NB4 (cell line): ENCODE measurements at regions not wholly inside any gene's neighbourhood (a gene's known extent, or its start where the extent isn't known, plus 50 kb on each side); places are given as distances from the start of the nearest gene placed in this dataset.

Experiments used
- CTCF ChIP-seq: IDR thresholded peaks from one replicate; pipeline ENCODE4 v1.5.1; 2012; ENCODE audit warnings: low read depth, low read length
- MAX ChIP-seq: IDR thresholded peaks from 2 replicates; pipeline ENCODE4 v1.6.1; 2011; ENCODE audit warnings: low read depth, low read length
- MYC ChIP-seq: IDR thresholded peaks from 2 replicates; pipeline ENCODE4 v1.6.1; 2011; ENCODE audit warnings: low read depth, low read length
- POLR2A ChIP-seq: IDR thresholded peaks from 2 replicates; pipeline ENCODE4 v1.6.1; 2011; ENCODE audit warnings: mild to moderate bottlenecking; ENCODE audit not compliant: insufficient read length; ENCODE audit errors: extremely low read depth

GRCh38 chr1:232301246-232301645 is 328.7 kb downstream of the SIPA1L2 start:
- TF ChIP-seq CTCF = no peak
- no peak for TF ChIP-seq MAX
- no peak for TF ChIP-seq POLR2A
- TF ChIP-seq MYC = no peak
